SJSA1 (cell line): ENCODE measurements at regions not wholly inside any gene's neighbourhood (a gene's known extent, or its start where the extent isn't known, plus 50 kb on each side); places are given as distances from the start of the nearest gene placed in this dataset.

Experiments used
- DNase-seq, 2 experiments: peaks; one replicate each; pipeline ENCODE4 v3.0.0-alpha.2; 2015 to 2020; ENCODE audit warnings: low spot score in 2 of 2, low read depth in 1 of 2
- H3K27ac ChIP-seq: fragments of 250-450 bp; sonication (Bioruptor Pico); 2 replicates; pipeline ENCODE4 v1.5.1; 2020; ENCODE audit warnings: mild to moderate bottlenecking, moderate library complexity
- H3K27me3 ChIP-seq: fragments of 250-450 bp; sonication (Bioruptor Pico); replicated peaks from 2 replicates; pipeline ENCODE4 v1.5.1; 2020; ENCODE audit warnings: mild to moderate bottlenecking, moderate library complexity
- H3K36me3 ChIP-seq: fragments of 250-450 bp; sonication (Bioruptor Pico); 2 replicates; pipeline ENCODE4 v1.5.1; 2020; ENCODE audit warnings: mild to moderate bottlenecking
- H3K4me1 ChIP-seq: fragments of 250-450 bp; sonication (Bioruptor Pico); replicated peaks from 2 replicates; pipeline ENCODE4 v1.6.1; 2021; ENCODE audit warnings: mild to moderate bottlenecking
- H3K4me3 ChIP-seq: fragments of 250-450 bp; sonication (Bioruptor Pico); 2 replicates; pipeline ENCODE4 v1.5.1; 2020; ENCODE audit warnings: mild to moderate bottlenecking
- H3K9me3 ChIP-seq: fragments of 250-450 bp; sonication (Bioruptor Pico); replicated peaks from 2 replicates; pipeline ENCODE4 v1.5.1; 2020; ENCODE audit warnings: mild to moderate bottlenecking

DNA sequence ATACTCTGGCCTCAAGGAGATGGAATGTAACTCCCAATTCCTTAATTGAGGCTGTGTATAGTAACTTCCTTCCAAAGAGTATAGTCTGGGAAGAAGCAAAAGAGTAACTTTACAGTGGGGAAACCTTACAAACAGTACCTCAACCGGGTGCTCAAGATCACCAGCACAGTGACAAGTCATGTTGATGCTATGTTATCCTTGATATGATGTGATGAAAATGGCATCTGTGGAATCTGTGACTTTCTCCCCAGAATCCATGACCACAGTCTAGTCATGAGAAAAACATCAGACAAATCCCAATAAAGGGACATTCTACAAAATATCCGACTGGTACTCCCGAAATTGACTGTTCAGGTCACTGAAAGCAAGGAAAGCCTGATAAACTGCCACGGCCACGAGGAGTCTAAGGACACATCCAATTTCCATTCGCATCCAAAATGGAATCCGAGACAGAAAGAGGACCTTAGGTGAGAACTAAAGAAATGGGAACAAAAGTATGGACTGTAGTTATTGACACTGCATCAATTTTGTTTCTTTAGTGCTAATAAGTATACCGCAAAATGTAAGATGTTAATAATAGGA, 97.3 kb upstream of the FRMD6 start:
- Histone ChIP-seq H3K36me3 (peaks cover under 1% of the 10 kb centered on the region; the same call in 1 of the 2 replicates), H3K27me3 (no peaks in the 10 kb centered on the region), H3K4me3 (peak overlapping the region; percentile 35), H3K4me1 (peaks cover 40% of the 10 kb centered on the region), H3K27ac (peak overlapping the region; percentile 96), H3K9me3 (no peaks in the 10 kb centered on the region)
- DNase-seq = peak; percentile 80 to 95

DNA sequence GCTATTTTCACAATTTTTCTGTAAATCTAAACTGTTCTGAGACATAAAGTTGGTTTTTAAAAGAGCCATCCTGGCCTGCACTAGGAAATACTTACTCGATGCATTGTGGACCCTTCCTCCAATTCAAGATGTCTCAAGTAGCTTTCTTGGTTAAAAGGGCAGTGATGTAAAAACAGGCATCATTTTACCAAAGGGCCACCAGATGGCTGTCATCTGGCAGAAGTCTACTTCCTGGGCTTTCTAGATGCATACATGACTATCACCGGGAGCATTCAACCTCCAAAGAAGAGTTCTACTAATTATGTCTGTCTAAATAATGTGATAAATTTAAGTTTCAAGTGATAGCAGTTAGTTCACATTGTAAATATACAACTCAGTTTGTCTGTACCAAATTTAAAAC, 96.8 kb upstream of the FRMD6 start:
- H3K4me1 ChIP-seq = peaks cover 40% of the 10 kb centered on the region
- DNase-seq = peak in 1 of 2 experiments; percentile 45
- peaks cover 3% of the 10 kb centered on the region; the same call in 1 of the 2 replicates for H3K36me3 ChIP-seq
- no peaks in the 10 kb centered on the region for H3K9me3 ChIP-seq
- H3K4me3 ChIP-seq = peak overlapping the region; percentile 35
- H3K27ac ChIP-seq = peak overlapping the region; percentile 96
- H3K27me3 ChIP-seq = no peaks in the 10 kb centered on the region

DNA sequence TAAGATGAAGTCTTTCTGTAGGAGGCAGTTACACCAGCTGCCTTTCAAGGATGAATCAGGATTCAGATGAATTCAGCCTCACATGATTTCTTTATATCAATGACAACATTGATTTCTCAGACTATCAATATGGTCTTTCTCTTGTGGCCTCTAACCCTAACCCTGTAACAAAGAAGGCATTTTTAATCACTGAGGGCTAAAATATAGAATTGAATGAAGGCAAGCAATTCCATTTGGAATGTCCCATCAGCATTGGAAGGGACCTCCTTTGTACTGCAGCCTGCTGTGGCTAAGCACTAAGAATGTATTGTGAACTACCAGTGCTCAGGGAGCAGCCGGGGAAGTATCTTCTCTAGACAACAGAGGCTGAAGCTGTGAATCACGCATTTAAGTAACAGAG, 90.6 kb upstream of the FRMD6 start:
- Histone ChIP-seq H3K27ac (no peak overlapping the region), H3K27me3 (no peaks in the 10 kb centered on the region), H3K4me1 (peaks cover 31% of the 10 kb centered on the region), H3K36me3 (peaks cover 6% of the 10 kb centered on the region; the same call in 1 of the 2 replicates), H3K9me3 (no peaks in the 10 kb centered on the region), H3K4me3 (no peak overlapping the region)
- DNase-seq = no peak

DNA sequence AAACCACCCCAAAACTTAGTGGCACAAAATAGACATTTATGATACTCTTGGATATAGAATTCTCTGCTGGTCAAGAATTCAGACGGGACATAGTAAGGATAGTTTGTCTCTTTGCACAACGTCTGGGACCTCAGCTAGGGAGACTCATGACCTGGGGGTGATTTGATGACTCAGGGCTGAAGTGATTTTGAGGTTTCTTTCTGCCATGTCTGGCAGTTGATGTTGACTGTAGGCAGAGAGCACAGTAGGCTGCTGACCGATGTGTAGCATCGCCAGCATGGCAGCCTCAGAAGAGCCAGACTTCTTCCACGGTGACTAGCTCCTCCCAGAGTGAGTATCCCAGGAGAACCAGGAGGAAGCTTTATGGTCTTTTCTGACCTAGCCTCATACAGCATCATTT, 88.9 kb upstream of the FRMD6 start:
- H3K4me1 ChIP-seq = peaks cover 31% of the 10 kb centered on the region
- no peak overlapping the region for H3K27ac ChIP-seq
- peak in 1 of 2 experiments; percentile 41 for DNase-seq
- H3K27me3 ChIP-seq = no peaks in the 10 kb centered on the region
- peaks cover 6% of the 10 kb centered on the region; the same call in 1 of the 2 replicates for H3K36me3 ChIP-seq
- H3K9me3 ChIP-seq = no peaks in the 10 kb centered on the region
- no peak overlapping the region for H3K4me3 ChIP-seq

DNA sequence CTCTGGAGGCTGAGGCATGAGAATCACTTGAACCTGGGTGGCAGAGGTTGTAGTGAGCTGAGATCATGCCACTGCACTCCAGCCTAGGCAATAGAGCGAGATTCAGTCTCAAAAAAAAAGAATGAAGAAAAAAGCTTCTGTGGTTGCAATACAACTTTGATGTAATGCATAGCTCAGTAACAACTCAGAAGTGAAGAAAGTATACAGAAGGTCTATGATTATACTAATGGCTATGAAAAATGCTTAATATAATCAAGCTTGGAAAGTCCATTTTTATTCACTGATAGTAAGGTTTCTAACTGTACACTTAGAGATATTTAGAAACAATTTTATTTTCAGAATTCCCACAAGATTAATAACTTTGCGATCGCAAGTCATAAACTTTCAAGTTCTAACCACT, 88.2 kb upstream of the FRMD6 start:
- Histone ChIP-seq H3K36me3 (peaks cover 12% of the 10 kb centered on the region; the same call in 1 of the 2 replicates), H3K4me3 (no peak overlapping the region), H3K27ac (no peak overlapping the region; the same call in 1 of the 2 replicates), H3K9me3 (no peaks in the 10 kb centered on the region), H3K27me3 (no peaks in the 10 kb centered on the region), H3K4me1 (peaks cover 31% of the 10 kb centered on the region)
- no peak for DNase-seq

DNA sequence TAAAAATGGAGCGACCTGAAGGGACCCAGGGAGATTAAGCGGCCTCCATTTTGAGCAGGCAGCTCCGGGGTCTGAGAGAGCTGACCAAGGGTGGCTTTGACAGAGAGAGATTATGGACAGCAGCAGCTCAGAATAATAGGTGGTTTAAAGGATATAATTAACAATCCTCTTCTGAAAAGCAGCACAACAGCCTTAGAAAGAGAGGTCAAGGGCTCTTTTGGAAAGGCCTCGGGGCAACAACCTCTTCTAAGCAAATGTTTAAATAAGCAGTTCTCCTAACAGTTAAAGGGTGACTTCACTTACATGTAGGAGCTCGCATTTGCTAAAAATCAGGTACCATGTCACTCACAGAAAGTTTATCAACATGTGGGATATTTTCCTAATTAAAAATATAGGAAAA, 87.2 kb upstream of the FRMD6 start:
- DNase-seq = no peak
- Histone ChIP-seq H3K27me3 (no peaks in the 10 kb centered on the region), H3K27ac (peak overlapping the region; percentile 33), H3K9me3 (no peaks in the 10 kb centered on the region), H3K4me1 (peaks cover 31% of the 10 kb centered on the region), H3K36me3 (peaks cover 11% of the 10 kb centered on the region; the same call in 1 of the 2 replicates), H3K4me3 (no peak overlapping the region)

DNA sequence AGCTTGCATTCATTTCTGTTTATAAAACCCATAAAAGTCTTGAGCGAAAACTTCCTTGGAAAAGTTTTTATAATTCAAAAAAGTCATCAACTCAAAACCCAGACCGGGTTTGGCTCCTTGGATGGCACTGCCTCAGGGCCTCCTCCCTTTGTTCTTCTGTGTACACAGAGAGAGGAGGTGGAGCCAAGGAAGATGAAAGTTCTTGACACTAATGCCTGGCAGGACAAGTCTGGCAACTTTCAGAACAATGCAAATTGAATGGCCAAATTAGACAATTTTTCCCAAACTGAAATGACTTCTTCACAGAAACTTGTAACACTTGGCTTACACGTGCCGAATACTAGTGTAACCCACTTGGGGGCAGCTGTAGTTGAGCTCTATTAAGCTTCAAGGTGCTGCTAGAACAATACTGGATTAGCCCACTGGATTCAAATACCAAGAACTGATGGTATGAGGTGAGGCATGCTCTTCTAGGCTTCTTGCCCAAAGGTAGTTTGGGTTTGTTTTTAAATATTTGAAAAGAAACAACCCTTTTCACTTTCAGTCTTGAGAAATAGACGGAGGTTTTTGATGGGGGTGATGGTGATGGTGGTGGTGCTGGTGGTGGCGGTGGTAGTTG, 86.6 kb upstream of the FRMD6 start:
- Histone ChIP-seq H3K36me3 (0 out of 2 replicates have a peak, but pooled peaks cover 9% of the 10 kb centered on the region), H3K27ac (no peak overlapping the region), H3K9me3 (no peaks in the 10 kb centered on the region), H3K27me3 (no peaks in the 10 kb centered on the region), H3K4me3 (no peak overlapping the region), H3K4me1 (peaks cover 31% of the 10 kb centered on the region)
- peak; percentile 45 to 47 for DNase-seq

DNA sequence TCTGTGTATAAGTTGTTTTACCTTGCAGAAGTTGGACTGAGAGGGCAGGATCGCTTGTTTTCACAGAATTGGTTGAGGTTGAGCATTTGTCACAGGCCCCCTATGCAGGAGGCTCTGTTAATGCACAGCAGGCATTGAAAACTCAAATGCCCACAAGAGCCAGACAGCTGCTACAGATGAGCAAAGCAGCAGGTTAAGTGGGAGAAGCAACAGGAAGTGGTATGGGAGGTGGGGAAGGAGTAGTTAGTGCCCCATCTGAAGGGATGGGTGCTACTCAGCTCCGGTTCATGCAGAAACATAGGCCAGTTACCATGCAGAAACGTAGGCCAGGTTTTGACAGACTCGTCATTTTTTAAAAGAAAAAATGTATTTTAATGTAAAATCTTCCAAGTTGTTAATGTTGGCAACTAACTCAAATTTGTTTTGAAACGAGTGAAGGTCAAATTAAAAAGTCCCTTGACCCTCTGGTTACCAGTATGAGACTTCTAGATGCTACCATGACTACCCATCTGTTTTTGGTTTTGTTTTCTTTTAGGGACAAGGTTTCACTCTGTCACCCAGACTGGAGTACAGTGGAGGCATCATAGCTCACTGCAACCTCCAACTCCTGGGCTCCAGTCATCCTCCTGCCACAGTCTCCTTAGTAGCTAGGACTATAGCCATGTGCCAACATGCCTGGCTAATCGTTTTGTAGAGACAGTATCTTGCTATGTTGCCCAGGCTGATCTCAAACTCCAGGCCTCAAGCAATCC, 84.7 kb upstream of the FRMD6 start:
- Histone ChIP-seq H3K4me3 (no peak overlapping the region), H3K9me3 (no peaks in the 10 kb centered on the region), H3K27me3 (no peaks in the 10 kb centered on the region), H3K36me3 (peaks cover 18% of the 10 kb centered on the region; the same call in 1 of the 2 replicates), H3K4me1 (peaks cover 31% of the 10 kb centered on the region), H3K27ac (no peak overlapping the region)
- DNase-seq = no peak

DNA sequence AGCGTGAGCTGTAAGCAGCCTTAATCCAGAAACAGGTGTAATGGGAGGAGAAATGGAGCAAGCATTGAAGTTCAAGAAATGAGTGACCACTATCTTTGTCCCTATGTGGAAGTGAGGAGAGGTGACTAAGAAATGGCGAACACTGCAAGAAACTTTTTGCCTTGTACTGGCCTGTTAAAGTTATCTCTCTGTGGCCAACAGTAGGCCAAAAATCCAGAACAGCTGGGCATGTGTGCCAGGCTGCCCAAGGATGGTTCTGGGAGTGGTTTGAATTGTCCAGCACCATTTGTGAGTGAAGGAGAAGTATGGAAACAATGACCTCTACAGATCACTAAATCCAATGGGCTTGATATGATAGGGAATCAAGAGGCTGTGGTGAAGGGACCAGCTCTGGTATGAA, 83.3 kb upstream of the FRMD6 start:
- Histone ChIP-seq H3K36me3 (peaks cover 19% of the 10 kb centered on the region; the same call in 1 of the 2 replicates), H3K27me3 (no peaks in the 10 kb centered on the region), H3K9me3 (no peaks in the 10 kb centered on the region), H3K4me3 (no peak overlapping the region), H3K4me1 (peaks cover 23% of the 10 kb centered on the region), H3K27ac (no peak overlapping the region)
- no peak for DNase-seq

DNA sequence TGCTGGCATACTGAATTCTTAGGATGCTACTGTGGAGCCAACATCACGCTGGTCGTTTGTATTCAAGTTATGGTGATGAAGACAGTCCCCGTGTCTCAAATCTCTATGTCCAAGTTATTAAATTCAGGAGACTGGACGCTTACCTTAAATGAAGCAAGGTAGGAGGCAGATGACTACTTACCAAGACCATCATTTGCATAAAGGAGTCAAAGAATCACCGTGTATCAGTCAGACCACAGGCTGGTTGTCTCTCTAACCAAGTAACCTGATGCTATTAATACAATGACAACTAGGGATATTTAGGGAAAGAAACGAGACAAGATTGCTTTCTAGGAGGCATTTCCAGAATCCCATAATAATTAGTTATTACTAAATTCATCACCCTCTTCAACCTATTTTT, 78.1 kb upstream of the FRMD6 start:
- Histone ChIP-seq H3K4me1 (no peaks in the 10 kb centered on the region; the same call in 1 of the 2 replicates), H3K36me3 (peaks cover 13% of the 10 kb centered on the region), H3K27ac (no peak overlapping the region), H3K4me3 (no peak overlapping the region), H3K9me3 (no peaks in the 10 kb centered on the region), H3K27me3 (no peaks in the 10 kb centered on the region)
- DNase-seq = no peak

DNA sequence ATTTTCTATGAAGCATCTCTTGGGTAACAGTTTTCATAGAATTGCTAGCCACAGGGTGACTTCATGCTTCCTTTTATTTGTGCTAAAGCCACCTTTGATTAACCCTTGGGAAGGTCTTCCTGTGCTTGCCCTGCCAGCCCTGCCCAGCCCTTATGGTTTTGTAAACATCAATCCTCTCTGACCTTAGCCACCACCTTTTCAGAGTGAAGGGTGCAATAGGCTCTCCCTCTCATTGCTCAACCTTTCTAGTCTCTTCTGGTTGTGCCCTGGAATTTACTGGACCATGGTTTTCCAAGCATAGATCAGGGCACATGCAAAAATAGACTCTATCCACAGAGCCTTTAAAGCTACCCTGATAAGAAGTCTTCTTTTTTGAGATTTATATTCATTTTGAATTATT, 77.7 kb upstream of the FRMD6 start:
- H3K27me3 ChIP-seq = no peaks in the 10 kb centered on the region
- DNase-seq = no peak
- no peak overlapping the region for H3K4me3 ChIP-seq
- no peak overlapping the region for H3K27ac ChIP-seq
- no peaks in the 10 kb centered on the region; the same call in 1 of the 2 replicates for H3K4me1 ChIP-seq
- H3K9me3 ChIP-seq = no peaks in the 10 kb centered on the region
- H3K36me3 ChIP-seq = peaks cover 13% of the 10 kb centered on the region

DNA sequence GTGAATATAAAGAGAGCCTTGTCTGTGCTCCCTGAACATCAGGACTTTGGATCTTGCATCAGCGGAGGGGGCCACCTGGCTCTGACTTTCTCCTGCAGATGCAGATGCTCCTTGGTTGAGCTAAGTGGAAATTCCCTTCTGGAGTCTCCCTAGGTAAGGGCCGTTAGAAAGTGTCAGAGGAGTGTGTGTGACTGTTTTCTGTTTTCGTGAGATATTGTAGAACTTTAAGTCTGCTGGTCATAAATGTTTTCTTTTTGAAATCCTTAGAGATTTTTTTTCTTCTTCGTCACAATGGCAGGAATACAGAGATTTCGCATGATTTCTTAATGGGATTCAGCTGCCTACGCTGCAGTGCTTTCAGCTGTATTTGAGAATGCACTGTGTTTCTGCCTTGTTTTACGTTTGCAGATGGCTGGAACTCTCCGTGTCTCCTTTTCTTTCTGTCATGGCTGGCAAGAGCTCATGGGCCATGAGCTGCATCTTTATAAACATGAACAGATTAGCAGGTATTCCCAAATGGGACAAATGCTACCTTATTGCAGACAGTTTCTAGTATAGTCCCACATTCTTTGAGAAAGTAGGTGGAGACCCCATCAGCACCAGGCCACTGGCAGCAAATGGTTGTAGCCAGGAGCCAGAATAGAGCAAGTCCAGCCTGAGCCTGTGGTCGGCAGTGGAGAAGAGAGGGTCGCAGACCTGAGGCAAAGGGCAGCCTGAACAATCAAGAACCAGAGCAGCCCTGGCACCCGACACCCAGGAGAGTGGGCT, 76.2 kb upstream of the FRMD6 start:
- no peak overlapping the region for H3K27ac ChIP-seq
- peaks cover 9% of the 10 kb centered on the region for H3K36me3 ChIP-seq
- no peaks in the 10 kb centered on the region for H3K27me3 ChIP-seq
- no peaks in the 10 kb centered on the region; the same call in 1 of the 2 replicates for H3K9me3 ChIP-seq
- H3K4me1 ChIP-seq = no peaks in the 10 kb centered on the region
- DNase-seq = no peak
- no peak overlapping the region for H3K4me3 ChIP-seq

DNA sequence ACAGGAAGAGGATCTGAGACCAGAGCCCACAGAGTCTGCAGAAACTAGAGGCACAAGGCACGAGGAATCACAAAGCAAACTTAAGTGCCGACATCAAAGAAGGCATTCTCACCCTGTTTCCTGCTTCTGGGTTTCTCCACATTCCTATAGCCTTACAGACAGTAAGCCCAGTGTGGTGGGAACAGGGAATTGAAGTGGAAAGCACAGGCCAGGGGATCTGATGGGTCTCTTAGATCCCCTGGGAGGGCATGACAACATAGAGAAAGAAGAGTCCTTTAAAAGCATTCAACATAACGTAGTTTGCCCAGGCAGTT, 75.6 kb upstream of the FRMD6 start:
- no peak overlapping the region for H3K4me3 ChIP-seq
- H3K27me3 ChIP-seq = no peaks in the 10 kb centered on the region
- peaks cover 4% of the 10 kb centered on the region; the same call in 1 of the 2 replicates for H3K4me1 ChIP-seq
- H3K36me3 ChIP-seq = peaks cover 6% of the 10 kb centered on the region
- DNase-seq = peak in 1 of 2 experiments; percentile 12
- H3K9me3 ChIP-seq = no peaks in the 10 kb centered on the region; the same call in 1 of the 2 replicates
- no peak overlapping the region for H3K27ac ChIP-seq
